ENCODE measurements at regions not wholly inside any gene's neighbourhood (a gene's known extent, or its start where the extent isn't known, plus 50 kb on each side); places are given as distances from the start of the nearest gene placed in this dataset.

DNA sequence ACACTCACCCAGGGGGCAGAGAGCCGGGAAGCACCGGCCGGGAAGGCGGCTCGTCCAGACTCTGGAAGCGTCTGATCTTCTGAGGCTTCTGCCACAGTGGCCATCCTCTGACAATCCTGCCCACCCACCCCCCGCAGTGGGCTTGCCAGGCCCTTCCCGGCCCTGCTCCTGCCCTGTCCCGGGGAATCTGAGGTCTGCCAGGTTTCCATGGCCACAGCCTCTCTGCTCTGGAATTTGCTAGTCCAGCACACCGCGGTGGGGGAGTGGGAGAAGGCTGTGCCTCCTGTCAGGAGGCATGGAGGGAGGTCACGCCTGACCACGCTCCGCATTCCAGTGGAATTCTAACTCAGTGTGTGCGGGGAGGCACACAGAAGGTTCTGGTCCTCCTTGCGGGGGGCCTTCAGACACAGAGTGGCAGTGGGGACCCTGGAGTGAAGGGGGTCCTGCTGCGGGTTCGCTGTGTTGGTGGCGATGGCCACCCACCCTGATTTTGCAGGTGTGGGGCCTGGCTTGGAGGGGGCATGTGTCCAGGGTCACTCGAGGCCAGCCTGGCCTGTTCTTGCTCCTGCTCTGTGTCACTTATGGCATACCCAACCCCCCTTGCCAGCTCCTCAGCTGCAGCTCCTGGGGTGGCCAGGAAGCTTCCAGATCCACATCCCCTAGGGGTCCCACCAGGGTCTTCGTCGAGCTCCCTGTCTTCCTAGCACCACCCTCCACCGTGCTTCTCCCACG lies 55.6 kb upstream of the ADRA2C start:
- H3K9me3 ChIP-seq = no peaks in the 10 kb centered on the region
- peaks cover 10% of the 10 kb centered on the region for H3K4me1 ChIP-seq
- no peak overlapping the region for H3K4me3 ChIP-seq
- DNase-seq (peak in 2 of 4 donors; percentile 28 to 46), ATAC-seq (peak; percentile 57)
- WGBS, 2 donors = 45 to 61% methylated on average over 7 to 24 of the region's 24 CpGs
- H3K27ac ChIP-seq = no peak overlapping the region
- no peaks in the 10 kb centered on the region for H3K27me3 ChIP-seq
- TF ChIP-seq POLR2A (IDR thresholded peaks at IDR 0.05) = no peak
- TF ChIP-seq, protein P1, sequence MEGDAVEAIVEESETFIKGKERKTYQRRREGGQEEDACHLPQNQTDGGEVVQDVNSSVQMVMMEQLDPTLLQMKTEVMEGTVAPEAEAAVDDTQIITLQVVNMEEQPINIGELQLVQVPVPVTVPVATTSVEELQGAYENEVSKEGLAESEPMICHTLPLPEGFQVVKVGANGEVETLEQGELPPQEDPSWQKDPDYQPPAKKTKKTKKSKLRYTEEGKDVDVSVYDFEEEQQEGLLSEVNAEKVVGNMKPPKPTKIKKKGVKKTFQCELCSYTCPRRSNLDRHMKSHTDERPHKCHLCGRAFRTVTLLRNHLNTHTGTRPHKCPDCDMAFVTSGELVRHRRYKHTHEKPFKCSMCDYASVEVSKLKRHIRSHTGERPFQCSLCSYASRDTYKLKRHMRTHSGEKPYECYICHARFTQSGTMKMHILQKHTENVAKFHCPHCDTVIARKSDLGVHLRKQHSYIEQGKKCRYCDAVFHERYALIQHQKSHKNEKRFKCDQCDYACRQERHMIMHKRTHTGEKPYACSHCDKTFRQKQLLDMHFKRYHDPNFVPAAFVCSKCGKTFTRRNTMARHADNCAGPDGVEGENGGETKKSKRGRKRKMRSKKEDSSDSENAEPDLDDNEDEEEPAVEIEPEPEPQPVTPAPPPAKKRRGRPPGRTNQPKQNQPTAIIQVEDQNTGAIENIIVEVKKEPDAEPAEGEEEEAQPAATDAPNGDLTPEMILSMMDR (IDR thresholded peaks at IDR 0.05) = no peak
- intact Hi-C loops (cut with DNase I) = no loop called here
- H3K36me3 ChIP-seq (replicated peaks in 1 of 2; ENCODE audit: insufficient read depth in 1 of 2, low read depth in 2 of 2) = no peaks in the 10 kb centered on the region

DNA sequence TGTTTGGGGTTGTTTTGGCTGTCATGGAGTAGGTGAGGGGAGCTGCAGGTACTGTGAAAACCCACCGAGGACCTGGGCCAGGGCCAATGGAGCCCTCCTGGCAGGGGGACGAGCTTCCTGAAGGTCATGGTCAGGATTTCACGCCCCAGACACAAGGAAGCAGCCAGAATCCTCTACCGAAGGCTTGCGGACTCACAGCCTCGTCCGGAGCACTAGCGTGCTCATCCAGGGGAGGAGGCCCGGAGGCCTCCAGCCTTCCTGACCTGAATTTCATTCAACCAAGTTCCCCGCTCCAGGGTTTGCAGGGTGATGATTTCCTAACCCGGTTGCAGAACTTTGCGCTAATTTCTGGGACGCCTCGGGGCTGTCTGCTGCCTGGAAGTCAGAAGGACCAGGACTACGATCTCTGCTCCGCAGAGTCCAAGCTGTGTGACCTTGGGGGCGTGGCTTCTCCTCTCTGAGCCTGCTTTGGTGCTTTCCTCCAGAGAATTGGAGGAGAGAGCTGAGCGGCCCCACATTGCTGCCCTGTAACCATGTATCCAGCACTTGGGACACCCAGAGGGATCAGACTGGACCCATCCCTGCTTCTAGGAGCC lies 56.2 kb upstream of the ADRA2C start:
- Histone ChIP-seq H3K27ac (no peak overlapping the region), H3K36me3 (replicated peaks in 1 of 2; ENCODE audit: insufficient read depth in 1 of 2, low read depth in 2 of 2) (no peaks in the 10 kb centered on the region), H3K4me1 (peaks cover 10% of the 10 kb centered on the region), H3K4me3 (no peak overlapping the region), H3K27me3 (no peaks in the 10 kb centered on the region), H3K9me3 (no peaks in the 10 kb centered on the region)
- TF ChIP-seq POLR2A (IDR thresholded peaks at IDR 0.05) = no peak
- TF ChIP-seq, protein P1 (IDR thresholded peaks at IDR 0.05) = no peak
- WGBS, 2 donors = 61 to 67% methylated on average over 1 to 18 of the region's 18 CpGs
- intact Hi-C loops (cut with DNase I) = no loop called here
- DNase-seq = peak in 3 of 4 donors; percentile 16 to 33 (median 20)
- ATAC-seq = peak; percentile 15

DNA sequence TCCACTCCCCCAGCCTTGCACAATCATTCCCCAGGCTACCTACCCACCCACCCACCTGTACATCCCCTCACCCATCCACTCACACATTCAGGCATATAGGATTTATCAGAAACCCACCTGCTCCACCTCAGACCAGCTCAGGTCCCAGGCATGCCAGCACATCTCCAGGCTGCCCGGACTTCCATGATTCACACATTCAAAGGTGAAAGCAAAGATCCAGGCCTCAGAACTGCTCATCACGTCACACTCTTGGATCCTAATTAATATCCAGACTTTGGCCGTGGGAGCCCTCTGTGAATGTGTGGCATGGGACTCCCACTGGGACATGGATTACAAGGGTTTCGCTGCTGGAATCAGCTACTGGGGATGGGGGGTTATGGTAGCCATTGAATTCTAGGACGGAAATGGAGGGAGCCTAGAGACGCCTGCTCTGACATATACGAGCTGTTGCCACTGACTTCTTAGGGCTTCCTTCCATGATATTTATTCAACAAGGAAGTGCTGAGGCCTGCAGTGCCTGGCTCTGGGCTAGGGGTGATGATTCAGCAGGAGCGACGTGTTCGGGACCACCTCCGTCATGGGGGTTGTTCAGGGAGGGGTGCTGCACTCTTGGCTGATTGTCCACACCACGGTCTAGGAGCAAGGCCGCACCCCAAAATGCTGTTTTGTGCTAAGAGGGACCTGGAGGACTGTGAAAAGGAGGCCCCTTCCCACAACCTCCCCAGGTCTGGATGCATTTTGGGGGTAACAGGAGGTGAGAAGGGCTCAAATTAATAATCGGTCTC lies 56.9 kb upstream of the ADRA2C start:
- DNase-seq = peak in 1 of 4 donors; percentile 7
- Histone ChIP-seq H3K4me3 (no peak overlapping the region), H3K4me1 (peaks cover 10% of the 10 kb centered on the region), H3K27ac (no peak overlapping the region), H3K9me3 (no peaks in the 10 kb centered on the region), H3K36me3 (replicated peaks in 1 of 2; ENCODE audit: insufficient read depth in 1 of 2, low read depth in 2 of 2) (no peaks in the 10 kb centered on the region), H3K27me3 (no peaks in the 10 kb centered on the region)
- intact Hi-C loops (cut with DNase I) = no loop called here
- no peak for TF ChIP-seq POLR2A (IDR thresholded peaks at IDR 0.05)
- TF ChIP-seq, protein P1 (IDR thresholded peaks at IDR 0.05) = no peak
- WGBS, 2 donors = 76 to 87% methylated on average over 13 to 14 of the region's 14 CpGs
- ATAC-seq = no peak

DNA sequence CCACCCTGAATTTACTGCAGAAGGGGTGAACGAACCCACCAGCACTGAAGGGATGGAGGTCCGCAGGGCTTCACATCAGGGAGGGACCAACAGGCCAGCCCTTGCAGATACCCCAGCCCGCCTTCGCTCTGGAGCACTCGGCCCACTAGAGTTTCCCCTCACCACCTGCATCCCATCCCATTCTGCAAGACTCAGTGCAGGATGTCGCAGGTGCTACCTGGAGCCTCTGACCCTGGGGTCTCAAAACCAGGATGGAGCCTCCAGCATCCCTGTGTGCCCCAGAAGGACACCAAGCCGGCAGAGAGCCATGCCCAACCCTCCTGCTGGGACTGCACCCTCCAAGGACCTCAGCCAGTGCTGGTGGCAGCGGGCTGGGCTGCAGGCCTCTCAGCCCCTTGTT lies 57.6 kb upstream of the ADRA2C start:
- H3K4me1 ChIP-seq = peaks cover 10% of the 10 kb centered on the region
- no peak overlapping the region for H3K4me3 ChIP-seq
- no peak overlapping the region for H3K27ac ChIP-seq
- 89 to 93% methylated on average over 6 to 8 of the region's 8 CpGs for WGBS, 2 donors
- TF ChIP-seq POLR2A (IDR thresholded peaks at IDR 0.05) = no peak
- TF ChIP-seq, protein P1 (IDR thresholded peaks at IDR 0.05) = no peak
- no peak for DNase-seq
- H3K9me3 ChIP-seq = no peaks in the 10 kb centered on the region
- intact Hi-C loops (cut with DNase I) = no loop called here
- H3K36me3 ChIP-seq (replicated peaks in 1 of 2; ENCODE audit: insufficient read depth in 1 of 2, low read depth in 2 of 2) = no peaks in the 10 kb centered on the region
- no peaks in the 10 kb centered on the region for H3K27me3 ChIP-seq
- no peak for ATAC-seq

All from body of pancreas (tissue), 4 donors.